ENCODE measurements at regions not wholly inside any gene's neighbourhood (a gene's known extent, or its start where the extent isn't known, plus 50 kb on each side); places are given as distances from the start of the nearest gene placed in this dataset.

DNA sequence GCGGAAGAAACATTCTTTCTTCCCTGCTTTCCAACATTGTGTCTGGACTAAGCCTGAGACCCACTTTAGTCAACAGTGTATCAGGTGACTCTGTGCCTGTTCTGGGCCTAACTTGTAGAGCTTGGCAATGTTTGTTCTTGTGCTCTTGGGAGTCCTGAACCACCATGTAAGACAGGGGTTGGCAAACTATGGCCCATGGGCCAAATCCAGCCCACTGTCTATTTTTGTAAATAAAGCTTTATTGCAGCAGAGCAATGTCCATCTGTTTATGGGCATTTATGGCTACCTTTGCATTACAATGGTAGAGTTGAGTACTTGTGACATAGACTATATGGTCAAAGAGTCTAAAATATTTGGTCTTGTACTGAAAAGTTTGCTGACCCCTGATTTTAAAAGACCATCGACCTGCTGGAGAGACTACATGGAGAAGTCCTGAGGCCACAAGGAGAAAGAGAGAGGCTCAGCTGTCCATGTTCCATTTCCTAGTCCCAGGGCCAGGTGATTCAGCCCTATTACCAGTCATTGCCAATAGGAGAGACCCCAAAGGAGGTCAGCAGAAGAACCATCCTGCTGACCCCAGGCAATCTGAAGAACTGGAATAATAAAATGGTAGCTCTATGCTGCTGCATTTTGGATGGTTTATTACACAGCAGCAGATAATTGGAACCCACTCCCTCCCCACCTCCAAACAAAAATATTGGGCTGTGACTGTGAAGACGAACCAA, 211.3 kb downstream of the AUH start:
- no peaks in the 10 kb centered on the region for H3K79me1 ChIP-seq (ENCODE audit: low read depth, low read length)
- no peak for DNase-seq (ENCODE audit: low read depth in 1 of 2, low spot score in 2 of 2)
- no peak overlapping the region for H3K14ac ChIP-seq (ENCODE audit: insufficient read length)
- no peak overlapping the region for H3K23ac ChIP-seq (ENCODE audit: insufficient read length)
- H3K56ac ChIP-seq (replicated peaks; ENCODE audit: insufficient read length, low read depth, low read length), result no peak overlapping the region
- H4K5ac ChIP-seq (ENCODE audit: insufficient read length, low read depth, low read length), result no peak overlapping the region
- no peak for FAIRE-seq
- H3K79me2 ChIP-seq (ENCODE audit: control insufficient read depth in 1 of 2, insufficient read depth in 2 of 2, low read length in 2 of 2), result no peaks in the 10 kb centered on the region
- H3K4me3 ChIP-seq (ENCODE audit: extremely low read depth in 1 of 4, insufficient read depth in 2 of 4, low read depth in 3 of 4, low read length in 4 of 4), result no peak overlapping the region
- ChIA-PET POLR2A (ENCODE audit: partially characterized antibody) (no interaction called here), CTCF (ENCODE audit: partially characterized antibody) (interaction anchor here (1.0 kb wide), 1 partner anchor 252 kb away, joined by 3 read pairs; no protein-coding TSS in a partner anchor)
- no peaks in the 10 kb centered on the region for H4K20me1 ChIP-seq (replicated peaks in 1 of 2; ENCODE audit: control insufficient read depth in 1 of 2, insufficient read depth in 2 of 2, low read length in 2 of 2)
- no peak overlapping the region for H2BK15ac ChIP-seq (ENCODE audit: low read length)
- no peak overlapping the region for H2AFZ ChIP-seq (ENCODE audit: low read length)
- H2AK5ac ChIP-seq (ENCODE audit: low read depth, low read length), result no peak overlapping the region
- no peaks in the 10 kb centered on the region for H3K27me3 ChIP-seq (replicated peaks in 1 of 4; ENCODE audit: control insufficient read depth in 3 of 4, extremely low read depth in 1 of 4, insufficient read depth in 3 of 4, low read length in 3 of 4)
- H3K9ac ChIP-seq (replicated peaks in 1 of 4; ENCODE audit: extremely low read depth in 1 of 4, low read depth in 3 of 4, low read length in 3 of 4), result no peak overlapping the region
- 90% methylated on average over 3 of the region's 3 CpGs; no CpG with 5 or more reads in 1 of the 2 experiments for whole genome bisulfite sequencing, 2 experiments (ENCODE audit: extremely low coverage in 1 of 2, insufficient coverage in 1 of 2, insufficient read length in 1 of 2, insufficient replicate concordance in 2 of 2, low coverage in 1 of 2, low lambda C conversion rate in 2 of 2, missing lambda C conversion rate in 1 of 2)
- no peak overlapping the region for H4K8ac ChIP-seq (ENCODE audit: extremely low read depth, insufficient read depth, low read length)
- no peaks in the 10 kb centered on the region for H3K23me2 ChIP-seq (ENCODE audit: low read depth, low read length)
- H3K4me2 ChIP-seq (ENCODE audit: insufficient read depth in 1 of 2, low read depth in 2 of 2, low read length in 2 of 2), result no peak overlapping the region
- no peak overlapping the region for H3K18ac ChIP-seq (ENCODE audit: extremely low read depth, low read length)
- no peak overlapping the region for H2BK120ac ChIP-seq (replicated peaks; ENCODE audit: low read depth, low read length)
- H3K27ac ChIP-seq (ENCODE audit: low read depth, low read length), result no peak overlapping the region
- no peak overlapping the region for H2BK20ac ChIP-seq (ENCODE audit: low read length)
- no peak overlapping the region for H3K4ac ChIP-seq (replicated peaks; ENCODE audit: insufficient read length, low read depth, low read length)
- H2BK12ac ChIP-seq (ENCODE audit: low read depth, low read length), result no peak overlapping the region
- H4K91ac ChIP-seq (replicated peaks; ENCODE audit: insufficient read length, low read length), result no peak overlapping the region
- H3K4me1 ChIP-seq (replicated peaks in 1 of 4; ENCODE audit: control insufficient read depth in 3 of 4, insufficient read depth in 4 of 4, low read length in 3 of 4), result peaks cover 0 to 12% (median 9%) of the 10 kb centered on the region in 4 experiments
- H2BK5ac ChIP-seq (ENCODE audit: low read depth, low read length), result no peak overlapping the region
- H3K36me3 ChIP-seq (ENCODE audit: control insufficient read depth in 2 of 4, insufficient read depth in 4 of 4, low read length in 3 of 4), result no peaks in the 10 kb centered on the region; a peak in 1 of 8 replicates
- peaks cover 22 to 27% of the 10 kb centered on the region in 2 experiments for H3K9me3 ChIP-seq (ENCODE audit: insufficient read depth in 2 of 2, low read depth in 1 of 2, low read length in 1 of 2)
- no peak for TF ChIP-seq GTF2F1 (IDR thresholded peaks at IDR 0.05; ENCODE audit: borderline replicate concordance, low read depth, low read length)
- TF ChIP-seq, protein P1, sequence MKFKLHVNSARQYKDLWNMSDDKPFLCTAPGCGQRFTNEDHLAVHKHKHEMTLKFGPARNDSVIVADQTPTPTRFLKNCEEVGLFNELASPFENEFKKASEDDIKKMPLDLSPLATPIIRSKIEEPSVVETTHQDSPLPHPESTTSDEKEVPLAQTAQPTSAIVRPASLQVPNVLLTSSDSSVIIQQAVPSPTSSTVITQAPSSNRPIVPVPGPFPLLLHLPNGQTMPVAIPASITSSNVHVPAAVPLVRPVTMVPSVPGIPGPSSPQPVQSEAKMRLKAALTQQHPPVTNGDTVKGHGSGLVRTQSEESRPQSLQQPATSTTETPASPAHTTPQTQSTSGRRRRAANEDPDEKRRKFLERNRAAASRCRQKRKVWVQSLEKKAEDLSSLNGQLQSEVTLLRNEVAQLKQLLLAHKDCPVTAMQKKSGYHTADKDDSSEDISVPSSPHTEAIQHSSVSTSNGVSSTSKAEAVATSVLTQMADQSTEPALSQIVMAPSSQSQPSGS (IDR thresholded peaks at IDR 0.05; ENCODE audit: low read length), result no peak
- TF ChIP-seq, protein P2, sequence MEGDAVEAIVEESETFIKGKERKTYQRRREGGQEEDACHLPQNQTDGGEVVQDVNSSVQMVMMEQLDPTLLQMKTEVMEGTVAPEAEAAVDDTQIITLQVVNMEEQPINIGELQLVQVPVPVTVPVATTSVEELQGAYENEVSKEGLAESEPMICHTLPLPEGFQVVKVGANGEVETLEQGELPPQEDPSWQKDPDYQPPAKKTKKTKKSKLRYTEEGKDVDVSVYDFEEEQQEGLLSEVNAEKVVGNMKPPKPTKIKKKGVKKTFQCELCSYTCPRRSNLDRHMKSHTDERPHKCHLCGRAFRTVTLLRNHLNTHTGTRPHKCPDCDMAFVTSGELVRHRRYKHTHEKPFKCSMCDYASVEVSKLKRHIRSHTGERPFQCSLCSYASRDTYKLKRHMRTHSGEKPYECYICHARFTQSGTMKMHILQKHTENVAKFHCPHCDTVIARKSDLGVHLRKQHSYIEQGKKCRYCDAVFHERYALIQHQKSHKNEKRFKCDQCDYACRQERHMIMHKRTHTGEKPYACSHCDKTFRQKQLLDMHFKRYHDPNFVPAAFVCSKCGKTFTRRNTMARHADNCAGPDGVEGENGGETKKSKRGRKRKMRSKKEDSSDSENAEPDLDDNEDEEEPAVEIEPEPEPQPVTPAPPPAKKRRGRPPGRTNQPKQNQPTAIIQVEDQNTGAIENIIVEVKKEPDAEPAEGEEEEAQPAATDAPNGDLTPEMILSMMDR (IDR thresholded peaks at IDR 0.05; ENCODE audit: control extremely low read depth in 1 of 3, insufficient read depth in 1 of 3, low read depth in 1 of 3, low read length in 3 of 3), result no peak
- no peak for TF ChIP-seq HDAC2 (IDR thresholded peaks at IDR 0.05; ENCODE audit: borderline replicate concordance in 1 of 2, low read depth in 2 of 2, low read length in 2 of 2)
- no peak for TF ChIP-seq SIRT6 (IDR thresholded peaks at IDR 0.05; ENCODE audit: low read length)
- TF ChIP-seq HDAC6 (IDR thresholded peaks at IDR 0.05; ENCODE audit: low read depth, low read length), result no peak
- no peak for TF ChIP-seq TAF7 (optimal IDR thresholded peaks at IDR 0.05; ENCODE audit: borderline replicate concordance, low read depth, low read length)
- no peak for TF ChIP-seq TBP (IDR thresholded peaks at IDR 0.05; ENCODE audit: low read depth, low read length)
